Mesenchymal stem cell (in vitro differentiated cells and primary cell): ENCODE measurements at regions not wholly inside any gene's neighbourhood (a gene's known extent, or its start where the extent isn't known, plus 50 kb on each side); places are given as distances from the start of the nearest gene placed in this dataset.

Experiments used
- DNase-seq: peaks from one replicate; pipeline ENCODE4 v3.0.0-alpha.2; 2013
- H2AFZ ChIP-seq: one replicate; pipeline ENCODE4 v1.6.1; 2013; ENCODE audit warnings: low read depth, mild to moderate bottlenecking, control low read depth, inconsistent platforms, low read length, moderate library complexity
- H2AK5ac ChIP-seq: 2 replicates; pipeline ENCODE4 v1.6.1; 2013; ENCODE audit warnings: low read length, moderate library complexity, mild to moderate bottlenecking, inconsistent platforms; ENCODE audit not compliant: severe bottlenecking
- H2BK120ac ChIP-seq: one replicate; pipeline ENCODE4 v1.6.1; 2013; ENCODE audit warnings: low read depth, mild to moderate bottlenecking, inconsistent platforms, low read length, moderate library complexity
- H2BK12ac ChIP-seq, 2 experiments: one replicate each; pipeline ENCODE4 v1.6.1; 2013; ENCODE audit warnings: inconsistent platforms in 2 of 2, low read length in 2 of 2, mild to moderate bottlenecking in 2 of 2, moderate library complexity in 2 of 2, control low read depth in 1 of 2
- H2BK15ac ChIP-seq: one replicate; pipeline ENCODE4 v1.6.1; 2013; ENCODE audit warnings: mild to moderate bottlenecking, low read depth, inconsistent platforms; ENCODE audit not compliant: poor library complexity, severe bottlenecking
- H2BK5ac ChIP-seq: 2 replicates; pipeline ENCODE4 v1.6.1; 2013; ENCODE audit warnings: low read depth, mild to moderate bottlenecking, low read length, control low read depth, inconsistent platforms; ENCODE audit not compliant: poor library complexity, severe bottlenecking
- H3K14ac ChIP-seq, 2 experiments: one replicate each; pipeline ENCODE4 v1.6.1; 2013; ENCODE audit warnings: inconsistent platforms in 2 of 2, low read length in 2 of 2, control low read depth in 1 of 2, mild to moderate bottlenecking in 1 of 2, moderate library complexity in 1 of 2
- H3K18ac ChIP-seq, 2 experiments: one replicate each; pipeline ENCODE4 v1.6.1; 2013; ENCODE audit warnings: inconsistent platforms in 2 of 2, low read length in 2 of 2, control low read depth in 1 of 2, low read depth in 1 of 2, mild to moderate bottlenecking in 1 of 2
- H3K23ac ChIP-seq, 2 experiments: one replicate each; pipeline ENCODE4 v1.6.1; 2013; ENCODE audit warnings: inconsistent platforms in 2 of 2, low read length in 2 of 2, mild to moderate bottlenecking in 2 of 2, moderate library complexity in 2 of 2, control low read depth in 1 of 2
- H3K27ac ChIP-seq: 2 replicates; pipeline ENCODE4 v1.5.1; 2013; ENCODE audit warnings: mild to moderate bottlenecking, moderate library complexity, low read length, control low read depth, inconsistent platforms; ENCODE audit not compliant: poor library complexity, severe bottlenecking
- H3K27me3 ChIP-seq, 2 experiments: 2 replicates each; pipeline versions ENCODE4 v1.6.1 to v1.7.0; 2013; ENCODE audit warnings: low read length in 2 of 2, mild to moderate bottlenecking in 2 of 2, moderate library complexity in 2 of 2, control low read depth in 1 of 2, inconsistent platforms in 1 of 2; ENCODE audit not compliant: control insufficient read depth in 1 of 2, insufficient read depth in 1 of 2
- H3K36me3 ChIP-seq, 2 experiments: 2 replicates each; pipeline versions ENCODE4 v1.6.1 to v1.7.0; 2013; ENCODE audit warnings: low read length in 2 of 2, control low read depth in 1 of 2, inconsistent platforms in 1 of 2, low read depth in 1 of 2, mild to moderate bottlenecking in 1 of 2; ENCODE audit not compliant: insufficient read depth in 2 of 2, control insufficient read depth in 1 of 2
- H3K4ac ChIP-seq, 2 experiments: one replicate each; pipeline ENCODE4 v1.6.1; 2013; ENCODE audit warnings: inconsistent platforms in 2 of 2, low read length in 2 of 2, mild to moderate bottlenecking in 2 of 2, moderate library complexity in 2 of 2, control low read depth in 1 of 2, low read depth in 1 of 2
- H3K4me1 ChIP-seq: 2 replicates; pipeline ENCODE4 v1.6.1; 2013; ENCODE audit warnings: low read depth, low read length, control low read depth; ENCODE audit not compliant: control insufficient read depth, insufficient read depth
- H3K4me2 ChIP-seq: 2 replicates; pipeline ENCODE4 v1.6.1; 2013; ENCODE audit warnings: low read length, mild to moderate bottlenecking, inconsistent platforms; ENCODE audit not compliant: poor library complexity, severe bottlenecking
- H3K4me3 ChIP-seq, 2 experiments: 2 replicates each; pipeline versions ENCODE4 v1.5.1 to v1.7.0; 2013; ENCODE audit warnings: low read length in 2 of 2, mild to moderate bottlenecking in 2 of 2, control low read depth in 1 of 2, low read depth in 1 of 2; ENCODE audit not compliant: insufficient read depth in 1 of 2
- H3K79me1 ChIP-seq: replicated peaks from 2 replicates; pipeline ENCODE4 v1.6.1; 2013; ENCODE audit warnings: mild to moderate bottlenecking, control low read depth, low read length, inconsistent platforms; ENCODE audit not compliant: poor library complexity, severe bottlenecking
- H3K9ac ChIP-seq: 2 replicates; pipeline ENCODE4 v1.7.0; 2013; ENCODE audit warnings: mild to moderate bottlenecking, low read length, moderate library complexity
- H3K9me3 ChIP-seq: 2 replicates; pipeline ENCODE4 v1.7.0; 2013; ENCODE audit warnings: mild to moderate bottlenecking, low read length; ENCODE audit not compliant: control insufficient read depth
- H4K8ac ChIP-seq: one replicate; pipeline ENCODE4 v1.6.1; 2013; ENCODE audit warnings: inconsistent platforms, mild to moderate bottlenecking, low read length, moderate library complexity
- H4K91ac ChIP-seq: one replicate; pipeline ENCODE4 v1.6.1; 2013; ENCODE audit warnings: mild to moderate bottlenecking, low read length, inconsistent platforms
- whole genome bisulfite sequencing: methylation state at CpG from one replicate; pipeline ENCODE4 v1.1.7; 2013; ENCODE audit warnings: mixed read lengths; 5-methylcytosine and 5-hydroxymethylcytosine counted together

GRCh38 chr7:124267154-124267553 lies 234.3 kb upstream of the TMEM229A start:
- 75% methylated on average over 1 of the region's 2 CpGs for WGBS
- Histone ChIP-seq H3K4ac (no peak overlapping the region), H3K27me3 (no peaks in the 10 kb centered on the region), H4K91ac (no peak overlapping the region), H2BK12ac (no peak overlapping the region), H3K9ac (no peak overlapping the region), H2BK120ac (no peak overlapping the region), H3K4me1 (no peaks in the 10 kb centered on the region), H2BK5ac (no peak overlapping the region), H3K4me3 (no peak overlapping the region), H4K8ac (no peak overlapping the region), H3K36me3 (no peaks in the 10 kb centered on the region), H3K9me3 (no peaks in the 10 kb centered on the region), H3K14ac (no peak overlapping the region), H3K4me2 (no peak overlapping the region), H2AK5ac (no peak overlapping the region), H2BK15ac (no peak overlapping the region), H2AFZ (no peak overlapping the region), H3K23ac (no peak overlapping the region), H3K27ac (no peak overlapping the region), H3K18ac (no peak overlapping the region), H3K79me1 (no peaks in the 10 kb centered on the region)
- DNase-seq: no peak

DNA sequence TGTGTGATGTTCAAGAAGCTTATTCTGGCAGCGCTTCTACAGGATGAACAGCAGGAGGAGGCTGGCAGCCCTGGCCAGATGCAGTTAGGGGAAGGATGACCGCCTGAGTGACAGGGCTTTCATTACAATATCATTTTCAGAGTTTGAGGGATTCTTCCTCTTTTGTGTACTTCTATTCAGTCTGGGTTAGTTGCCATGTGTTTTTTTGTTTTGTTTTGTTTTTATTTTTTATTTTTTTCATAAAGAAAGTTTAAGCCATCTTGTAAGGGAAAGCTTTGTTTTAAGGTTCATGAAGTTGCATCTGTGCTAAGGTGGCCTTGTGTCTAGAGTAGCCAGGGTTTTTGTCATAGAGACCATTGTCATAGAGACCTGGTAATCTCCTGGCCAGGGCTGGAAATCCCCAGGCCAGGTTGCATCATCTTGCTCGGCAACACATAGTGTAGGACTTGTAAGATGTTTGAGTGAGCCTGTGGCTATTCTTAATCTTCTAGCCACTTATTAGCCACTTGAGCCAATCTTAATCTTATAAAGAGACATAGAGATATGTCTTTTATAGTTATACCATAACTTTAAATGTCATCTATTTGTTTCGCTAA lies 230.5 kb upstream of the TMEM229A start:
- H2AK5ac ChIP-seq: no peak overlapping the region
- no peak overlapping the region for H3K14ac ChIP-seq
- H2BK15ac ChIP-seq: no peak overlapping the region
- H3K4me3 ChIP-seq: no peak overlapping the region
- no peak overlapping the region for H3K18ac ChIP-seq
- H3K4me2 ChIP-seq: no peak overlapping the region
- H2BK5ac ChIP-seq: no peak overlapping the region
- WGBS: 100% methylated on average over 2 of the region's 4 CpGs
- H3K79me1 ChIP-seq: no peaks in the 10 kb centered on the region
- no peaks in the 10 kb centered on the region for H3K27me3 ChIP-seq
- H3K9me3 ChIP-seq: no peaks in the 10 kb centered on the region
- peak overlapping the region in 1 of 2 experiments; percentile 59 for H3K23ac ChIP-seq
- no peak overlapping the region for H4K91ac ChIP-seq
- peak; percentile 77 for DNase-seq
- H3K27ac ChIP-seq: no peak overlapping the region
- no peak overlapping the region for H3K9ac ChIP-seq
- no peak overlapping the region for H2BK120ac ChIP-seq
- no peaks in the 10 kb centered on the region for H3K4me1 ChIP-seq
- H3K36me3 ChIP-seq: no peaks in the 10 kb centered on the region
- H2AFZ ChIP-seq: no peak overlapping the region
- no peak overlapping the region for H3K4ac ChIP-seq
- peak overlapping the region in 1 of 2 experiments; percentile 20 for H2BK12ac ChIP-seq
- peak overlapping the region; percentile 64 for H4K8ac ChIP-seq

- Histone ChIP-seq H4K8ac (no peak overlapping the region), H3K4me3 (no peak overlapping the region), H3K14ac (no peak overlapping the region), H2AFZ (no peak overlapping the region), H3K23ac (no peak overlapping the region), H3K9ac (no peak overlapping the region), H3K18ac (no peak overlapping the region), H3K4me1 (no peaks in the 10 kb centered on the region), H2BK12ac (no peak overlapping the region), H2BK120ac (no peak overlapping the region), H2BK5ac (no peak overlapping the region), H3K79me1 (no peaks in the 10 kb centered on the region), H3K27me3 (no peaks in the 10 kb centered on the region), H3K4me2 (no peak overlapping the region), H3K4ac (no peak overlapping the region), H2BK15ac (no peak overlapping the region), H3K9me3 (no peaks in the 10 kb centered on the region), H3K36me3 (no peaks in the 10 kb centered on the region), H2AK5ac (no peak overlapping the region), H3K27ac (no peak overlapping the region), H4K91ac (no peak overlapping the region)
- no peak for DNase-seq
- WGBS: no CpG with 5 or more reads among the region's 2 CpGs
Measured at GRCh38 chr7:124261710-124262109, 228.8 kb upstream of the TMEM229A start.

DNA sequence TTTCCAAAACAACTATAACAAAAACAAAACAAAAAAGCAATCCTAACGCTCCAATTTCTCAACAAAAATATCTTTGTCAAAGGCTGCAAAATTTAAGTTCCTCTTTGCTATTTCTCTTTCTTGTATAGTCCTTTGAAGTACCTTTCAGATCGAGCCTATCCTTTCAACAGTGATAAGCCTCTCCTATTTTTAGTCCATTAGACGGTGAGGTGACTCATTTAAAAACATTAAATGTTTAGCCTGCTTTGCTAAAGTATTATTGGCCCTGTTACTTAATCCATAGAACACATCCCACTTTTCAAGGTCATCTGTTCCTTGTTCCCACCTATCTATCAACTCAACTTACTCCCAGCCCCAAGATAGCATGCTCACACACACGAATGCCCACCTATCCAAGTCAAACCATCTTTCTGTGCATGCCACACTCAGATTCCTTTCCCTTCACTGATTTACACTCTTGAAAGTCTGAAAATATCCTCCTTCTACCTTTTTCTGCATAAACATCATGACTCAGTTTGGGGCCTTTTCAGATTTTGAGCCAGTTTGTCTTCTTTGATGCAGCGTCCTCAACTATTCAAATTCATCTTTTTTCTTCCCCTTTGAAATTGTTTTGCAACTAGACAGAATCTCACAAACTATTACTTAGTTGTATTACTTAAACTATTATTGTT lies 224.9 kb upstream of the TMEM229A start:
- Histone ChIP-seq H3K36me3 (no peaks in the 10 kb centered on the region), H3K18ac (no peak overlapping the region), H3K27ac (no peak overlapping the region), H3K79me1 (no peaks in the 10 kb centered on the region), H2BK120ac (no peak overlapping the region), H3K9me3 (peaks cover 4% of the 10 kb centered on the region), H3K4me3 (no peak overlapping the region), H2BK5ac (no peak overlapping the region), H3K4me1 (no peaks in the 10 kb centered on the region), H2AFZ (no peak overlapping the region), H2AK5ac (no peak overlapping the region), H4K8ac (no peak overlapping the region), H3K9ac (no peak overlapping the region), H3K27me3 (no peaks in the 10 kb centered on the region), H3K4me2 (no peak overlapping the region), H3K23ac (no peak overlapping the region), H2BK15ac (no peak overlapping the region), H3K14ac (no peak overlapping the region), H4K91ac (no peak overlapping the region), H3K4ac (no peak overlapping the region), H2BK12ac (no peak overlapping the region)
- WGBS: 57% methylated on average over 5 of the region's 5 CpGs
- no peak for DNase-seq
